AG04449 (cell line): ENCODE measurements at regions not wholly inside any gene's neighbourhood (a gene's known extent, or its start where the extent isn't known, plus 50 kb on each side); places are given as distances from the start of the nearest gene placed in this dataset.
A peak's percentile ranks its signal among the peaks of the same experiment; 100 is the strongest.
"Not testable (repeated sequence)": the region's sequence is repeated elsewhere in the genome, so short reads cannot be mapped to it uniquely, and the experiment has no call there.

Experiments used
- CTCF ChIA-PET: fragments of 350-600 bp; formaldehyde crosslinking; extraction: SDS; loops from one replicate; lab custom pipeline; 2021; ENCODE audit warnings: antibody characterized with exemption; lab: Yijun Ruan, JAX
- POLR2A ChIA-PET: fragments of 400-600, 350-600 bp; formaldehyde crosslinking; extraction: SDS; loops from one replicate; lab custom pipeline; 2020; ENCODE audit warnings: antibody characterized with exemption, inconsistent platforms; lab: Yijun Ruan, JAX
- DNase-seq: peaks from one replicate; pipeline ENCODE4 v3.0.0-alpha.2; 2010; ENCODE audit warnings: low read depth, low spot score
- H3K4me3 ChIP-seq: 2 replicates; pipeline ENCODE4 v1.5.1; 2011; ENCODE audit warnings: low read depth, mild to moderate bottlenecking, control low read depth, low read length
- TF ChIP-seq, protein P1 (sequence below): IDR thresholded peaks from one replicate; pipeline ENCODE4 v1.5.1; 2011; ENCODE audit warnings: mild to moderate bottlenecking, moderate library complexity, low read length, control low read depth, inconsistent platforms; ENCODE audit not compliant: insufficient read depth; ENCODE audit errors: missing control alignments

DNA sequence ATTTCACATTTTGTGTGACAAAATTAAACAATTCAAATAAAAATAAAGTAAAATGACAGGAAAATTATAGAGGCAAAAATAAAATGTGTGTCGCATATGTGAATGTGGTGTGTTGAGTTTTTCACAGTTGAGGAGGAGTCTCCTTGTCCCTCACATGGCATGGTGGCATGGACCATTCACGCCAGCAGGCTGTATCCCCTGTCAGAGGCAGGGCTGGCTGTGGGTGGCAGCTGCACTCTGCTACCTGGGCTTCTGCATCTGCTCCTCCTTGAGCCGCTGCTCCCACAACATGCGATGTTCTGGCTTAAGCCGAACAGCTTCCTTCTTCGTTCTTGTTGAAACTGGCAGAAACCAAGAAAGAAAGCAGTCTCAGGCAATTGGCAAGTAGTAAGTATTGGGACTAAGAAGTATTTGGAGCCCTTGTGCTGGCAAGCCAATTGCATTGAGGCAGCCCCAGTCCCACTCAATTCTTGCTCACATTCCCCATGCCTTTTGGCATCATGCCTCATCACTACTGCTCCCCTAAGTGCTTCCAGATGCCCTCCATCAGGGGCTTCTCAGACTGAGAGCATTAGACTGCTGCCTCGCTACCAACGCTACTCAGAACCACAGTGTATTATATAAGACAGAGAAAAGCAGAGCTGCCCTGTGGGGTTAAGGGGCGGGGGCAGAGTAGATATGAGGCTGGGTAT, 177.9 kb upstream of the NABP1 start:
- CTCF ChIA-PET: interaction anchor here (0.6 to 6.8 kb wide), 32 partner anchors 8 to 449 kb away, joined by 3 to 209 read pairs (median 6); partner anchors contain the start of gene MYO1B
- TF ChIP-seq, protein P1, sequence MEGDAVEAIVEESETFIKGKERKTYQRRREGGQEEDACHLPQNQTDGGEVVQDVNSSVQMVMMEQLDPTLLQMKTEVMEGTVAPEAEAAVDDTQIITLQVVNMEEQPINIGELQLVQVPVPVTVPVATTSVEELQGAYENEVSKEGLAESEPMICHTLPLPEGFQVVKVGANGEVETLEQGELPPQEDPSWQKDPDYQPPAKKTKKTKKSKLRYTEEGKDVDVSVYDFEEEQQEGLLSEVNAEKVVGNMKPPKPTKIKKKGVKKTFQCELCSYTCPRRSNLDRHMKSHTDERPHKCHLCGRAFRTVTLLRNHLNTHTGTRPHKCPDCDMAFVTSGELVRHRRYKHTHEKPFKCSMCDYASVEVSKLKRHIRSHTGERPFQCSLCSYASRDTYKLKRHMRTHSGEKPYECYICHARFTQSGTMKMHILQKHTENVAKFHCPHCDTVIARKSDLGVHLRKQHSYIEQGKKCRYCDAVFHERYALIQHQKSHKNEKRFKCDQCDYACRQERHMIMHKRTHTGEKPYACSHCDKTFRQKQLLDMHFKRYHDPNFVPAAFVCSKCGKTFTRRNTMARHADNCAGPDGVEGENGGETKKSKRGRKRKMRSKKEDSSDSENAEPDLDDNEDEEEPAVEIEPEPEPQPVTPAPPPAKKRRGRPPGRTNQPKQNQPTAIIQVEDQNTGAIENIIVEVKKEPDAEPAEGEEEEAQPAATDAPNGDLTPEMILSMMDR: no peak
- H3K4me3 ChIP-seq: no peak overlapping the region; the same call in 1 of the 2 replicates
- DNase-seq: peak; percentile 57
- POLR2A ChIA-PET: no interaction called here

DNA sequence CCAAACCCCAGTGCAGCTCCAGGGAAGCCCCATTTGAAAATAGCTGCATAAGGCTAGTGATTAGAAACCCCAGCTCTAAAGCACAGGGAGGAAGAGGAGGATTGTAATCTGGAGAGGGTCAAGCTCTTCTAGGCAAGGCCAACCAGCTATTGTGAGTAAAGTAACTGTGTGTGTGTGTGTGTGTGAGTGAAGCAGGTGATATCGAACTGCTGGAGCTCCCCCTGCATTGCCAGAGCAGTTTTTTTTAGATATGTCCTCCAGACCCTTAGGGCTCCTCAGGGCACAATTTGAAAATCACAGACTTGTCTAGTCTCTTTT, 177.4 kb upstream of the NABP1 start:
- no peak overlapping the region for H3K4me3 ChIP-seq
- POLR2A ChIA-PET: interaction anchor here (0.9 to 1.2 kb wide), 3 partner anchors 14 to 335 kb away, joined by 3 to 5 read pairs (median 3); no protein-coding TSS in a partner anchor
- no peak for DNase-seq
- CTCF ChIA-PET: interaction anchor here (0.6 to 6.8 kb wide), 41 partner anchors 9 to 449 kb away, joined by 3 to 209 read pairs (median 6); partner anchors contain the start of gene MYO1B
- TF ChIP-seq, protein P1: no peak

DNA sequence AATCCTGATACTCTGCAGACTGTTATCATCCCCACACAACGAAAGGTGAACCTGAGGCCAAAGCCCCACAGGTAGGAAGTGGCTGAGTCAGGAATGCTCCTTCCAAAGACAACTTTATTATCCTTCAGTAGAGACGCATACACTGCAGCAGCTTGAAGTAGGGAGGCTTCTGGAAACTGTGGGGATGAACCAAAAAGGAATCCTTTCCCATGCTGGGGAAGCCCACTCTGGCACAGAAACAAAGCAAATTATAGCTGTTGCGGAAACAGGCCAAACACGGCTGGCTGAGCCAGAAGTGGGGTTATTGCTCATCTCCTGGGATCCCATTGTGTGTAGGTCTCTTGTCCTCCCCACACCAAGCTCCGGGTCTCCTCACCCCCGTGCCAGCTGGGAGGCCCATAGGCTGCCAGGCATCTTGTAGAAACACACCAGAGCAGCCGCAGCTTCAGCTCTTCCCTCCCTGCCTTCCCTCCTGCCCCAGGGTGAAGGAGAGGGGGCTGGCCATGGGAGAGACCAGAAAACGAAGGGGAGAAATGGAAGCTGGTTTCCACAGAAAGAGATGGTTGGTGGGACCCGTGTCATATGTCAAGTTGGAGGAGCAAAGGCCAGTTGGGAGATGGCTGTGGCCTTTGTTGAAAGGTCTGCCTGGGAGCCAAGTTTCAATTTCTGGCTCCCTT, 176.9 kb upstream of the NABP1 start:
- ChIA-PET POLR2A (interaction anchor here (0.9 to 1.2 kb wide), 3 partner anchors 14 to 335 kb away, joined by 3 to 5 read pairs (median 3); no protein-coding TSS in a partner anchor), CTCF (interaction anchor here (0.6 to 6.8 kb wide), 84 partner anchors 9 to 662 kb away, joined by 3 to 209 read pairs (median 5); partner anchors contain the start of gene MYO1B)
- no peak for DNase-seq
- H3K4me3 ChIP-seq: no peak overlapping the region
- TF ChIP-seq, protein P1: no peak

DNA sequence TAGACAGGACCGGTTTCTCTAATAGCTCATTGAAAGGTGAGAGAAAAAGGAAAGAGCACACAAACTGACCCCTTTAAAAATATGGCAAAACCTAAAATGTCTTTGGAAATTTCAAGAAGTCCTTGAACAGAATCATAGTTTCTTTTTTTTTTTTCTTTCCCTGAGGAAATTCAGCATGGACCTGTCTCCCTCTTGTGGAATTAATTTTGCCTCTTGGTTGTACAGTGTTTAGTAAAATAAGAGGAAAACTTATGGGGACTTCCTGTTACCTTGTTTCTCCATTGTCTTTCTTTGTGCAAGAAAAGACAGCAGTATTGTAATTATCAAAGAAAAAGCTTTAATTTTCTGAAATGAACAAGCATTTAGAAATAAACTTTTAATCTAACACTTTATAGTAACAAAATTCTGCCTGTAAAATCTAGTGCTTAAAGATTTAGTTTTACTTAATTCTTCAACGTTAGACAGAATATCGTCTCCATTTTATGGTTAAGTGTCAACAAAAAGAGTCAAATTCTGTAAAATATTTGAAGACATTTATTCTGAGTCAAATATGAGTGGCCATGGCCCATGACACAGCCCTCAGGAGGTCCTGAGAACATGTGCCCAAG, 176.3 kb upstream of the NABP1 start:
- CTCF ChIA-PET: interaction anchor here (0.6 to 6.8 kb wide), 85 partner anchors 8 to 661 kb away, joined by 3 to 209 read pairs (median 5); partner anchors contain the start of gene MYO1B
- DNase-seq: no peak
- TF ChIP-seq, protein P1: peak; percentile 34
- POLR2A ChIA-PET: interaction anchor here (0.9 to 1.2 kb wide), 3 partner anchors 15 to 336 kb away, joined by 3 to 5 read pairs (median 3); no protein-coding TSS in a partner anchor
- H3K4me3 ChIP-seq: no peak overlapping the region

DNA sequence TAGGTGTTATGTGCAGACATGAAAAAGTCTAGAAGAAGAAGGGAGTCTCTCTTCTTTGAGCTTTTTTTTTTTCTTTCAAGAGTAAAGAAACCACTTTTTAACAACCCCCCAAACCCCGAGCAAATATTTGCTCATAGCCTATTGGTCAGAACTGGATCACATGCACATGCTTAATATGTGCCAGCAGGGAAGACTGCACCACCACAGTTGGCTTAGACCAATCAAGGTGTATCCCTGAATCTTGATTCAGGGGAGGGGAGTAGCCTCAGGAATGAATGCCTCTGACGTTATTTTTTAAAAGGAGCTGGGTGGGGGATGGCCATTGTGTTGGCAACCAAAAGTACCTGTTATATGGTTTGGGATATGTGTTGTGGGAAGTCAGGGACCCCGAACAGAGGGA, 171.4 kb upstream of the NABP1 start:
- ChIA-PET CTCF (interaction anchor here (0.8 to 4.5 kb wide), 5 partner anchors 15 to 454 kb away, joined by 3 to 17 read pairs (median 7); no protein-coding TSS in a partner anchor), POLR2A (no interaction called here)
- DNase-seq: no peak
- TF ChIP-seq, protein P1: no peak
- no peak overlapping the region for H3K4me3 ChIP-seq

DNA sequence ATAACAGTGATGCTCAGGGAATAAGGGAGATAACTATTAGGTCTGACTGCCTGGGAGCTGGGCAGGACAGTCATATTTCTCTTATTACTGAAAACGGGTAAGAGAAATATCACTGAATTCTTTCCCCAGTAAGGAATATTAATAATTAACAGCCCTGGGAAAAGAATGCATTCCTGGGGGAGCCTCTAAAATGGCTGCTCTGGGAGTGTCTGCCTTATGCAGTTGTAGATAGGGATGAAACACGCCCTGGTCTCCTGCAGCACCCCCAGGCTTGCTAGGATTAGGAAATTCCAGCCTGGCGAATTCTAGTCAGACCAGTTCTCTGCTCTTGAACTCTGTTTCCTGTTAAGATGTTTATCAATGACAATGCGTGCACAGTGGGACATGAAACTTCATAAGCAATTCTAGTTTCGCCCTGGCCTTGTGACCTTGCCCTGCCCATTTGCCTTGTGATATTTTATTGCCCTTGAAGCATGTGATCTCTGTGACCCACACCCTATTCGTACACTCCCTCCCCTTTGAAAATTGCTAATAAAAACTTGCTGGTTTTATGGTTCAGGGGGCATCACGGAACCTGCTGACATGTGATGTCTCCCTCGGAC, 170.6 kb upstream of the NABP1 start:
- H3K4me3 ChIP-seq, POLR2A ChIA-PET: not testable (repeated sequence)
- CTCF ChIA-PET: interaction anchor here (0.8 to 4.5 kb wide), 5 partner anchors 14 to 455 kb away, joined by 3 to 17 read pairs (median 7); no protein-coding TSS in a partner anchor

More for the DNA sequence above, 170.6 kb upstream of the NABP1 start:
- DNase-seq: not testable (repeated sequence)
